SIG-M5 treated with dmso at 0.1 percent for 504 hours (cell line): ENCODE measurements at regions not wholly inside any gene's neighbourhood (a gene's known extent, or its start where the extent isn't known, plus 50 kb on each side); places are given as distances from the start of the nearest gene placed in this dataset.
"Not testable (repeated sequence)": the region's sequence is repeated elsewhere in the genome, so short reads cannot be mapped to it uniquely, and the experiment has no call there.

Experiments
- DNase-seq: peaks from one replicate; lab custom pipeline; 2025; ENCODE audit not compliant: unreplicated experiment; lab: John Stamatoyannopoulos, UW

- no peak for DNase-seq
Measured at GRCh38 chr6:164404812-164405488, 904.5 kb downstream of the C6orf118 start.

- no peak for DNase-seq
Measured at GRCh38 chr6:164401871-164402270, 907.5 kb downstream of the C6orf118 start.

- no peak for DNase-seq
Measured at GRCh38 chr6:164398647-164399046, 910.8 kb downstream of the C6orf118 start.

GRCh38 chr6:164396071-164397047, 913.0 kb downstream of the C6orf118 start:
- no peak for DNase-seq

GRCh38 chr6:164379795-164380194, 929.6 kb downstream of the C6orf118 start:
- no peak for DNase-seq

- DNase-seq, result no peak
Measured at GRCh38 chr6:164378330-164378729, 931.1 kb downstream of the C6orf118 start.

- DNase-seq, result no peak
Measured at GRCh38 chr6:164377348-164377918, 932.0 kb downstream of the C6orf118 start.

- no peak for DNase-seq
Measured at GRCh38 chr6:164370773-164371172, 938.6 kb downstream of the C6orf118 start.

- no peak for DNase-seq
Measured at GRCh38 chr6:164359441-164359840, 944.9 kb downstream of the QKI start.

- DNase-seq, result no peak
Measured at GRCh38 chr6:164359036-164359435, 944.5 kb downstream of the QKI start.

GRCh38 chr6:164356814-164357213, 942.3 kb downstream of the QKI start:
- no peak for DNase-seq

- DNase-seq, result no peak
Measured at GRCh38 chr6:164347455-164347854, 932.9 kb downstream of the QKI start.

GRCh38 chr6:164346631-164347030, 932.1 kb downstream of the QKI start:
- DNase-seq, result no peak

- DNase-seq, result no peak
Measured at GRCh38 chr6:164345806-164346496, 931.4 kb downstream of the QKI start.

GRCh38 chr6:164345327-164345726, 930.8 kb downstream of the QKI start:
- DNase-seq, result no peak

- no peak for DNase-seq
Measured at GRCh38 chr6:164344801-164345291, 930.3 kb downstream of the QKI start.

GRCh38 chr6:164339442-164339841, 924.9 kb downstream of the QKI start:
- DNase-seq, result not testable (repeated sequence)

GRCh38 chr6:164337925-164338397, 923.4 kb downstream of the QKI start:
- DNase-seq, result no peak

GRCh38 chr6:164337024-164337924, 922.8 kb downstream of the QKI start:
- no peak for DNase-seq

- DNase-seq, result no peak
Measured at GRCh38 chr6:164336455-164336854, 921.9 kb downstream of the QKI start.
